Fibroblast of villous mesenchyme (primary cell): ENCODE measurements at regions not wholly inside any gene's neighbourhood (a gene's known extent, or its start where the extent isn't known, plus 50 kb on each side); places are given as distances from the start of the nearest gene placed in this dataset.

Experiments used
- DNase-seq: peaks from one replicate; pipeline ENCODE4 v3.0.0-alpha.2; 2010; ENCODE audit warnings: low read depth
- H3K4me3 ChIP-seq: 2 replicates; pipeline ENCODE4 v1.5.1; 2011; ENCODE audit warnings: low read depth, mild to moderate bottlenecking, low read length
- TF ChIP-seq, protein P1 (sequence below): IDR thresholded peaks from 2 replicates; pipeline ENCODE4 v1.5.1; 2012; ENCODE audit warnings: low read depth, mild to moderate bottlenecking, low read length; ENCODE audit not compliant: insufficient read depth

DNA sequence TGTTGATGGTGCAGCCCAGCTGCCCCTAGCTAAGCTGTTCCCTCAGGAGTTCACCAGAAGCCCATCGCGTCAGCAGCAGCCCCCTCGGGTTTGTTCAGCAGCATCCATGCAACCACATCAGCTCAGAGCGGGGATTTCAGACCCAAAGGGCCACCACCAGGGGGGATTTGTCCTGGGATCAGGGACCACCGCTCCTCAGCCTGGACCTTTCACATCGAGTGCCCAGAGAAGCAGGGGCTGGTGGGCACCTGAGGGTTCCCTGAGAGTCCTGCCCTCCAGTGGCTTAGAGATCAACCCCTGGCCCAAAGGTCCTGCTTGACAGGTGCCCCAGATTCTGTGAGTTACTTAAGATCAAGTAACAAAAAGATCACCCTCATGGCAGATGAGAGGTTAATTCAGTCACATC, 65.9 kb upstream of the C14orf180 start:
- TF ChIP-seq, protein P1, sequence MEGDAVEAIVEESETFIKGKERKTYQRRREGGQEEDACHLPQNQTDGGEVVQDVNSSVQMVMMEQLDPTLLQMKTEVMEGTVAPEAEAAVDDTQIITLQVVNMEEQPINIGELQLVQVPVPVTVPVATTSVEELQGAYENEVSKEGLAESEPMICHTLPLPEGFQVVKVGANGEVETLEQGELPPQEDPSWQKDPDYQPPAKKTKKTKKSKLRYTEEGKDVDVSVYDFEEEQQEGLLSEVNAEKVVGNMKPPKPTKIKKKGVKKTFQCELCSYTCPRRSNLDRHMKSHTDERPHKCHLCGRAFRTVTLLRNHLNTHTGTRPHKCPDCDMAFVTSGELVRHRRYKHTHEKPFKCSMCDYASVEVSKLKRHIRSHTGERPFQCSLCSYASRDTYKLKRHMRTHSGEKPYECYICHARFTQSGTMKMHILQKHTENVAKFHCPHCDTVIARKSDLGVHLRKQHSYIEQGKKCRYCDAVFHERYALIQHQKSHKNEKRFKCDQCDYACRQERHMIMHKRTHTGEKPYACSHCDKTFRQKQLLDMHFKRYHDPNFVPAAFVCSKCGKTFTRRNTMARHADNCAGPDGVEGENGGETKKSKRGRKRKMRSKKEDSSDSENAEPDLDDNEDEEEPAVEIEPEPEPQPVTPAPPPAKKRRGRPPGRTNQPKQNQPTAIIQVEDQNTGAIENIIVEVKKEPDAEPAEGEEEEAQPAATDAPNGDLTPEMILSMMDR: no peak
- H3K4me3 ChIP-seq: no peak overlapping the region
- no peak for DNase-seq

DNA sequence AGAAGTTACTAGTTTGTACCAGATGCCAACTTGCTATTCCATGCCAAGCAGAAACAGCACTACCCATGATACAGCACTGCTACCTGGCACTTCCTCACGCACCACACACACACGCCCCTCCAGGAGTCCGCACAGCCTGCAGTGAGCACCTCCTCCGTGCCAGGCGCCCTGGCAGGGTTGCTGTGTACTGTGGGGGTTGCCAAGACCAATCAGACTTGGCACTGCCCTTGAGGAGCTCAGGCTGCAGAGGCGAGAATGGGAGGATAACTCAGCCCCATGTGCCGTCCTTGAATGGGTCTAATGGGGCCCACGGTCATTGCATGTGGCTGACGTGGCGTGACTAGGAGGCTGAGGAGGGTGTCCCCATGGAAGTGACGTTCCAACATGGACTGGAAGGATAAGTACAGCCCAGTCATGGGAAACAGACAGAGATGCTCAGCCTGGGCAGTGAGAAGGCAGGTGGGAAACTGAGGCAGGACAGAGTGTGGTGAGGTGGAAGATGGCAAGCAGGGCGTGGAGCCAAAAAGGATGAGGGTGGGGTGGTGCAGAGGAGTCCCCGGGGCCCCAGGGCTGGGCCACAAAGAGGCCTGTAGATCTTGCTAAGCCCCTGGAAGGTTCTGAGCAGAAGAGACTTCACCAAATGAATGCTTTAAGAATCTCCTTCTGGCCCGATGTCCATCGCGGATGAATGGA, 65.3 kb upstream of the C14orf180 start:
- DNase-seq: no peak
- TF ChIP-seq, protein P1: no peak
- H3K4me3 ChIP-seq: no peak overlapping the region

DNA sequence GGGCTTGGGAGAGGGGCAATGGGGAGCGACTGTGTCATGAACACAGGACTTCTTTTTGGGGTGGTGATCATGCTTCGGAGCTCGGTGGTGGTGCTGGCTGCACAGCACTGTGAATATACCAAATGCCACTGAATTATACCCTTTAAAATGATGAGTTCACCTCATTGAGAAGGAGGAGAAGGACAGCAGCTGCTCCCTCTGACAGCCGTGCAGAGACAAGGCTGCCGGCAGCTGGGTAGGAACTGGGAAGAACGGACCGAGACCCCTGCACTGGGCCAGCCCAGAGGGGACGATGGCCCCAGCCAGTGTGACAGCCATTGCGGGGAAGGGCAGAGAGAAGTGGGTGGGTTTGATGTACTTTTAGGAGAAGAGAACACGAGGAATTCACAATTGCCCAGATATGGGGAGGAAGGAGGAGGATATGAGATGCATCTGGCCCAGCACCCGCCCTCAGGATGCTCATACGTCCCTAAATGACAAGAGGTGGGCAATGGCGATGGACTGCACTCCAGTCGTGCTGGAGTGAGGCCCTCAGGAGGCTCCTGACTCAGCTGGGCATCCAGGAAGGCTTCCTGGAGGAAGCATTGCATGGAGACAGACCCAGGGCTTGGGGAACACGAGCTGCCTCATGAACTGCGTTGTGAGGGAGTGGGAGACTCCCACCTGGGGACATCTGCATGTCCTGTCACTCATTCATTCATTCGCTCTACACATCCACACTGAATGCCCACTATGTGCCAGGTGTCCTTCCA, 64.3 kb upstream of the C14orf180 start:
- no peak for DNase-seq
- TF ChIP-seq, protein P1: no peak
- no peak overlapping the region for H3K4me3 ChIP-seq

DNA sequence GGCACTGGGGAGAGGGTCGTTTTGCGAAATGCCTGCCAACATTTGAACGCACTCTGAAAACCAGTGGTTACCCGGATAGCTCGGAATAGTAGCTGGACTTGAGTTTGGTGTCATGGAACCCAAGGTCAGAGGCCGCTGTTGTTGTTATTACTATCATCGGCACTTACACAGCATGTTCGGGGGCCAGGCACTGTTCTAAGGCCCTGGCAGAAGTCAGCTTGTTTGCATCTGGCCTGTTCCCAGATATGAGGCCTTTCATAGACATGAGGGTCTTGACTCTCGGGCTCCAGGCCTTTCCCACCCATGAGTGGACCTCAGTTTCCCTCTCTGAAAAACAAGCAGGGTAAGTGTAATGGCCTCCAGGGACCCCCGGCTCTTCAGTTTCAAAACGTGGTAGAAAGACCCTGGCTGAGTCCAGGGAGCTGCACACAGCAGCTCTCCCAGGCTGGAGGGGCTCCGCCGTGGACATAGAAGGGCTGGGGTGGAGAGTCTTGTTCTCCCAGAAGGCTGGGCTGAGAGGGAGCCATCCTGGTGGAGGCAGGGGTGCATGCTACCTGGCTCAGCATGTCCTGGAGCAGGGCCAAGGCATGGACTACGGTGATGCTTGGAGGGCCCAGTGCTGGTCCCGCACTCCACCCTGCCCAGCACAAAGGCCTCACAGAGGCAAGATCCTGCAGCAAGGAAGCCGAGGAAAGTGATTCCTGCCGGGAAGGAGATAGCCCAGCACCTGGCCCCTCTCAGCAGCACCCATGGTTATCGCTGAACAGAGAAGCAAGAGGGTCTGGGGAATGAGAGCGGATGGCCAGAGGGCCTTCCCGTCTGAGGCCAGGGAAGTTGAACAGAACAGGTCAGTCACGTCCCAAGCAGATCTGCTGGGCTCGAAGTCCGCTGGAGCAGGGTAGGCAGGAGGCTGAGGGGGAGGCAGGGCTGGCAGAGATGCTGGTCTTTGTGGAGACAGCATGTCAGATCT, 63.5 kb upstream of the C14orf180 start:
- no peak overlapping the region for H3K4me3 ChIP-seq
- TF ChIP-seq, protein P1: no peak
- no peak for DNase-seq

DNA sequence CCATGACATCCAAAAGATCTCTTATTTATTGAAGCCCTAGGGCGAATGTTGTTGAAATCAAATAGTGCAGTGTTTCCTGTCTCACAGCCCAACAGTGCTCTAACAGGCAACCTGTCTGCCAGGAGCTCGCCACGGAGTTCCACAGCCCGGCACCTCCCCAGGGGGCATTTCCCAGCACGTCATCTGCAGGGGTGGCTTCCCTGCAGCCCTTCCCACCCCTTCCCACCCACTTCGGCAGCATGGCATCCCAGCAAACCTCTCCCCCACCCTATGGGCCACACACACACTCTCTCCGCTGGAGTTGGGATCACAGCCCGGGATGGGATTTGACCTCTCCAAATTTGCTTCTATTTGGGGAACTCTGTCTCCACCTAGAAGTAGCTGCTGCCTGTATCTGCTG, 62.7 kb upstream of the C14orf180 start:
- no peak for DNase-seq
- TF ChIP-seq, protein P1: no peak
- no peak overlapping the region for H3K4me3 ChIP-seq

DNA sequence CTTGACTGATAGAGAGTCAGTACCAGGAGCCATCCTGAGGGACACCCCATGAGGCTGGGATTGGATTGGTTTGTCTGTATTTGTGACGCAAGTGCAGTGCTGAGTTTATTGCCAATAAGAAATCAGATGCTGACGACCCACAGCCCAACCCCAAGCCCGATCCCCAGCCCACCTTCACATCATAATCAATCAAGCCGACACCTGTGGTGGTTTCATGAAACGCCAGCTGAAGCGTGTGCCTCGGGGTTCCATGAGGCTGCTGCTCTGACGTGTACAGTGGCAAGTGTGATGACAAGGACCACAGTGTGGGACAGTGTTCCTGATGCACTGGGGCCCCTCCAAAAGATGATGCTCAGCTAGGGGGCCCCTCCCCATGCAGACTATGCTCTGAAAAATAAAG, 62.1 kb upstream of the C14orf180 start:
- no peak overlapping the region for H3K4me3 ChIP-seq
- DNase-seq: no peak
- TF ChIP-seq, protein P1: no peak
